Renal pelvis (tissue), 1 donor: ENCODE measurements at regions not wholly inside any gene's neighbourhood (a gene's known extent, or its start where the extent isn't known, plus 50 kb on each side); places are given as distances from the start of the nearest gene placed in this dataset.

Experiments used
- DNase-seq: peaks from one replicate; pipeline ENCODE4 v3.0.0-alpha.2; 2013

GRCh38 chr1:59243550-59243949 lies 53.3 kb upstream of the FGGY start:
- no peak for DNase-seq

- DNase-seq = no peak
These were observed 52.9 kb upstream of the FGGY start for GRCh38 chr1:59243978-59244377.

DNA sequence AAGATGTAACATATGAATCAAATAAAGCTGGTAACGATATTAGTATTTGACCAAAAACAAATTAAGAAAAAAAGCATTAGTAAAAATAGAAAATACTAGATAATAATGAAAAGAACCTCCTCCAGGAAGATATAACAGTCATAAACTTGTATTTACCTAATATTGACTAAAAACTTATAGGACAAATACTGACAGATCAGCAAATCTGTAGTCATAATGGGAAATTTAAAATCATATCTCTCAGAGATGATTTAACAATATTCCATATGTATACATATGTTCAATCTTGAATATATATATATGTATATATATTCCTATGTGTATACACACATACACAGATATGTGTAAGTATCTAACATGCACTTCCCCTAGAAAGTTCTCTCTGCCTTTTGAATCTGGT lies 52.0 kb upstream of the FGGY start:
- DNase-seq = no peak
